ENCODE measurements at regions not wholly inside any gene's neighbourhood (a gene's known extent, or its start where the extent isn't known, plus 50 kb on each side); places are given as distances from the start of the nearest gene placed in this dataset.

- no peak for DNase-seq
These were observed 111.6 kb upstream of the OBI1 start for GRCh38 chr13:78770601-78771000.

- no peak for DNase-seq
These were observed 110.0 kb upstream of the OBI1 start for GRCh38 chr13:78768950-78769349.

GRCh38 chr13:78764665-78765064, 105.7 kb upstream of the OBI1 start:
- DNase-seq: no peak

GRCh38 chr13:78762825-78763224, 103.9 kb upstream of the OBI1 start:
- DNase-seq: no peak

GRCh38 chr13:78759704-78760103, 100.7 kb upstream of the OBI1 start:
- no peak for DNase-seq

- DNase-seq: no peak
These were observed 99.6 kb upstream of the OBI1 start for GRCh38 chr13:78758549-78758948.

GRCh38 chr13:78753435-78753834, 94.5 kb upstream of the OBI1 start:
- DNase-seq: no peak

GRCh38 chr13:78750735-78751134, 91.8 kb upstream of the OBI1 start:
- DNase-seq: no peak

- no peak for DNase-seq
These were observed 85.0 kb upstream of the OBI1 start for GRCh38 chr13:78743973-78744372.

- no peak for DNase-seq
These were observed 83.7 kb upstream of the OBI1 start for GRCh38 chr13:78742659-78743058.

GRCh38 chr13:78736142-78736541, 77.2 kb upstream of the OBI1 start:
- DNase-seq: no peak

GRCh38 chr13:78732445-78733017, 73.6 kb upstream of the OBI1 start:
- DNase-seq: no peak

- no peak for DNase-seq
These were observed 63.7 kb upstream of the OBI1 start for GRCh38 chr13:78722700-78723099.

GRCh38 chr13:78719367-78719766, 60.4 kb upstream of the OBI1 start:
- DNase-seq: no peak

- no peak for DNase-seq
These were observed 55.8 kb upstream of the OBI1 start for GRCh38 chr13:78714717-78715116.

- DNase-seq: no peak
These were observed 53.9 kb upstream of the OBI1 start for GRCh38 chr13:78712831-78713230.

- no peak for DNase-seq
These were observed 50.1 kb upstream of the OBI1 start for GRCh38 chr13:78709028-78709427.
